ENCODE measurements at regions not wholly inside any gene's neighbourhood (a gene's known extent, or its start where the extent isn't known, plus 50 kb on each side); places are given as distances from the start of the nearest gene placed in this dataset.
A peak's percentile ranks its signal among the peaks of the same experiment; 100 is the strongest.

DNA sequence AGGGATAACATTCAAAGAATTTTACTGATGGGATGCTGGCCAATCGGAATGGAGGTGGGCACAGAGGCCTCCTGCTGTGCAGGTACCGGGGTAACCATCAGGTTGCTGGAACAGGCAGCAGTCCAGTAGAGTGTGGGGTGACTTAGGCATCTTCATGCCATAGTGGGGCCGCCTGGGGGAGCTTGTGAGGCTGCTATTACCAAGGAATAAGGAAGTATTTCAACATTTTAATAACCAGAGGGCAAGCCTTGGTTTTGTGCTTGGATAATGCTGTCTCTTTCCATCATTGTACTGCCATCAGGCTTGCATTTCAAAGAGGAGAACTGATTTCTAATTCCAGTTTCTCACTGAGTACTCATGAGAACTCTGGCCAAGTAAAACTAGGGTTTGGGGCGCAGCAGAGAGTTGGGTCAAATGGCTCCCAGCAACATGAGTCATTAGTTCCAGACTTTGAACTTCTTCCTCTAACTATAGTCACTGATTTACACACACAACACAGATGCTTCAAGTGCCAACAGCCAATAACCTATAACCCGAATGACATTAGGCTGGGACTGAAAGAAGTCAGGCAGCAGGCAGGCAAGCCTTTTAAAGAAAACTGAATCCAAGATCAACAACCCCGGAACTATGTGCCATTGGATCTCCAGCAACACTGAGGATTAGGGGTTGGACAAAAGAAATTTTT is 56.1 kb upstream of the FHL2 start:
- no peaks in the 10 kb centered on the region for H3K27me3 ChIP-seq (ENCODE audit: insufficient read depth, low read depth)
- H3K27ac ChIP-seq, result no peak overlapping the region
- peak overlapping the region; percentile 23; the same call in 1 of the 2 replicates for H3K4me2 ChIP-seq
- H4K20me1 ChIP-seq (ENCODE audit: insufficient read depth), result no peaks in the 10 kb centered on the region
- no peaks in the 10 kb centered on the region for H3K79me2 ChIP-seq (ENCODE audit: insufficient read depth, low read depth)
- no peak overlapping the region for H3K4me3 ChIP-seq (IDR thresholded peaks at IDR 0.05; ENCODE audit: insufficient read depth, low read depth, low read length)
- H2AFZ ChIP-seq (ENCODE audit: low read depth), result peak overlapping the region; percentile 58
- H3K36me3 ChIP-seq (ENCODE audit: insufficient read depth), result no peaks in the 10 kb centered on the region
- TF ChIP-seq, protein P1, sequence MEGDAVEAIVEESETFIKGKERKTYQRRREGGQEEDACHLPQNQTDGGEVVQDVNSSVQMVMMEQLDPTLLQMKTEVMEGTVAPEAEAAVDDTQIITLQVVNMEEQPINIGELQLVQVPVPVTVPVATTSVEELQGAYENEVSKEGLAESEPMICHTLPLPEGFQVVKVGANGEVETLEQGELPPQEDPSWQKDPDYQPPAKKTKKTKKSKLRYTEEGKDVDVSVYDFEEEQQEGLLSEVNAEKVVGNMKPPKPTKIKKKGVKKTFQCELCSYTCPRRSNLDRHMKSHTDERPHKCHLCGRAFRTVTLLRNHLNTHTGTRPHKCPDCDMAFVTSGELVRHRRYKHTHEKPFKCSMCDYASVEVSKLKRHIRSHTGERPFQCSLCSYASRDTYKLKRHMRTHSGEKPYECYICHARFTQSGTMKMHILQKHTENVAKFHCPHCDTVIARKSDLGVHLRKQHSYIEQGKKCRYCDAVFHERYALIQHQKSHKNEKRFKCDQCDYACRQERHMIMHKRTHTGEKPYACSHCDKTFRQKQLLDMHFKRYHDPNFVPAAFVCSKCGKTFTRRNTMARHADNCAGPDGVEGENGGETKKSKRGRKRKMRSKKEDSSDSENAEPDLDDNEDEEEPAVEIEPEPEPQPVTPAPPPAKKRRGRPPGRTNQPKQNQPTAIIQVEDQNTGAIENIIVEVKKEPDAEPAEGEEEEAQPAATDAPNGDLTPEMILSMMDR (conservative IDR thresholded peaks at IDR 0.05; ENCODE audit: low read depth, low read length), result peak; percentile 39; the same call in 1 of the 2 replicates
- no peak overlapping the region for H3K9ac ChIP-seq
- peaks cover 20% of the 10 kb centered on the region for H3K4me1 ChIP-seq (ENCODE audit: low read depth, poor library complexity, severe bottlenecking)

DNA sequence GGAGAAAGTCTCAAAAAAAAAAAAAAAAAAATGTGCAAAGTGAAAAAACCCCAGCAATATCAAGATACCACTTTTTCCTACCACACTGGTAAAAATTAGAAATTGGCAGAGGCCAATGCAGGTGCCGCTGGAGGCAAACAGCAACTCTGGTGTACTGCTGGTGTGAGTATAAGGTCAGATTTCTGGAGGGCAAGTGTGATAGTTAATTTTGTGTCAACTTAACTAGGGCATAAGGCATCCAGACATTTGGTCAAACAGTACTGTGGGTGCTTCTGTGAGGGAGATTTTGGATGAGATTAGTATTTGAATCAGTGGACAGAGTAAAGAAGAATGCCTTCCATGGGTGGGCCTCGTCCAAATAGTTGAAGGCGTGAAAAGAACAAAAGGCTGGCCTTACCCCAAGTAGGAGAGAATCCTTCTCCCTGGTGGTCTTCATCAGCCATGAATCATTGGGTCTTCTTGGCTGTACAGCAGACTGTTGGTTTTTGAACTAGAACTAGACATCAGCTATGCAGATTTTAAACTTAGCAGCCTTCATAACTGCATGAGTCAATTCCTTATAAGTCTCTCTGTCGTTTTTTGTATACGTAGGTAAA is 52.8 kb upstream of the FHL2 start:
- Histone ChIP-seq H3K79me2 (ENCODE audit: insufficient read depth, low read depth) (no peaks in the 10 kb centered on the region), H3K27me3 (ENCODE audit: insufficient read depth, low read depth) (no peaks in the 10 kb centered on the region), H3K4me1 (ENCODE audit: low read depth, poor library complexity, severe bottlenecking) (peaks cover 20% of the 10 kb centered on the region), H3K36me3 (ENCODE audit: insufficient read depth) (no peaks in the 10 kb centered on the region), H3K9ac (no peak overlapping the region), H3K4me2 (no peak overlapping the region), H3K27ac (no peak overlapping the region), H4K20me1 (ENCODE audit: insufficient read depth) (no peaks in the 10 kb centered on the region), H3K4me3 (IDR thresholded peaks at IDR 0.05; ENCODE audit: insufficient read depth, low read depth, low read length) (no peak overlapping the region), H2AFZ (ENCODE audit: low read depth) (no peak overlapping the region)
- TF ChIP-seq, protein P1 (conservative IDR thresholded peaks at IDR 0.05; ENCODE audit: low read depth, low read length), result no peak

DNA sequence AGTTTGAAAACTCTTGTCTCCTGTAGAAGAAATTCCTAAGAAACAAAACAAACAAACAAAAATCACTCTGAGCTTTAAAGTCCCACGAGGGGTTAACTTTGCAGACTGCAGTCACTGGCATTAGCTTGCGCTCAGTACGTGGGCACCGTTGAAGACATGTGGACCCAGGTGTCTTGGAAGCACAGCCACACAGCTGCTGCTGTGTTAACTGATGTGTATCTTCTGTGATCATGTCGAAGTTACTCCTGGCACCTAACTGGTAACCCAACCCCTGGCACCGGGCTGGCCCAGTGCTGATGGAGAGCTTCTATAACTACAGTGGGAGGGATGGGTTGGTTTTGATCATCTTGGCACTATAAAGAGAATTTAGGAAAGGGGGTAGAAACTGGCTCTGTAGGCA is 51.6 kb upstream of the FHL2 start:
- TF ChIP-seq, protein P1 (conservative IDR thresholded peaks at IDR 0.05; ENCODE audit: low read depth, low read length), result no peak
- Histone ChIP-seq H3K27ac (no peak overlapping the region), H3K4me2 (no peak overlapping the region), H2AFZ (ENCODE audit: low read depth) (no peak overlapping the region), H3K9ac (no peak overlapping the region), H3K79me2 (ENCODE audit: insufficient read depth, low read depth) (no peaks in the 10 kb centered on the region), H4K20me1 (ENCODE audit: insufficient read depth) (no peaks in the 10 kb centered on the region), H3K27me3 (ENCODE audit: insufficient read depth, low read depth) (no peaks in the 10 kb centered on the region), H3K4me3 (IDR thresholded peaks at IDR 0.05; ENCODE audit: insufficient read depth, low read depth, low read length) (no peak overlapping the region), H3K36me3 (ENCODE audit: insufficient read depth) (no peaks in the 10 kb centered on the region), H3K4me1 (ENCODE audit: low read depth, poor library complexity, severe bottlenecking) (peaks cover 12% of the 10 kb centered on the region)

DNA sequence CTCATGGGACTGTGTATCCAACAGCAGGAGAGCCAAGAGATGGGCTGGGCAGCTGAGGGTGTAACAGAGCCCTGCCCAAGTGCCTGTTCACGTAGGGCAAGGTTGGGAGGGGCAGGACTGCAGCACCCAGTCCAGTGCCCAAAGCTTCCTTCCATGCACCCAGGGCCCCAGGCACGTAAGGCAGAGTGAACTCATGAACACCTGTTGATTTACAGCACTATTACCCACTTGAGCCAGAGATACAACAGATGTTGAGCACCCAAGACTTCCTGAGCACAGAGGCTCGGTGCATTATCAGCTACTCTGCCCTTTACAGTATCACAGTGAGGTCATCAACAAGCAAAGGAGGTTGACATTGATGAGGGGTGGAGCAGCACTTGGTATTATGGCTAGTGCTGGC is 50.2 kb upstream of the FHL2 start:
- no peak overlapping the region for H2AFZ ChIP-seq (ENCODE audit: low read depth)
- H3K4me3 ChIP-seq (IDR thresholded peaks at IDR 0.05; ENCODE audit: insufficient read depth, low read depth, low read length), result no peak overlapping the region
- no peaks in the 10 kb centered on the region for H3K79me2 ChIP-seq (ENCODE audit: insufficient read depth, low read depth)
- H3K27ac ChIP-seq, result no peak overlapping the region
- H3K4me1 ChIP-seq (ENCODE audit: low read depth, poor library complexity, severe bottlenecking), result no peaks in the 10 kb centered on the region
- no peaks in the 10 kb centered on the region for H3K36me3 ChIP-seq (ENCODE audit: insufficient read depth)
- no peak overlapping the region for H3K9ac ChIP-seq
- no peaks in the 10 kb centered on the region for H3K27me3 ChIP-seq (ENCODE audit: insufficient read depth, low read depth)
- no peaks in the 10 kb centered on the region for H4K20me1 ChIP-seq (ENCODE audit: insufficient read depth)
- TF ChIP-seq, protein P1 (conservative IDR thresholded peaks at IDR 0.05; ENCODE audit: low read depth, low read length), result no peak
- H3K4me2 ChIP-seq, result no peak overlapping the region
